ENCODE measurements at regions not wholly inside any gene's neighbourhood (a gene's known extent, or its start where the extent isn't known, plus 50 kb on each side); places are given as distances from the start of the nearest gene placed in this dataset.

- TF ChIP-seq CTCF (IDR thresholded peaks at IDR 0.05; ENCODE audit: low read depth, low read length, missing input control) (peak; percentile 46), JUND (IDR thresholded peaks at IDR 0.05) (no peak), FOXA2 (IDR thresholded peaks at IDR 0.05) (no peak), HNF4G (IDR thresholded peaks at IDR 0.05) (no peak)
These were observed 287.7 kb upstream of the PCDH18 start for GRCh38 chr4:137819964-137820383.

Data from liver (tissue), 3 donors.